HG02759 (cell line): ENCODE measurements at regions not wholly inside any gene's neighbourhood (a gene's known extent, or its start where the extent isn't known, plus 50 kb on each side); places are given as distances from the start of the nearest gene placed in this dataset.
"Not testable (repeated sequence)": the region's sequence is repeated elsewhere in the genome, so short reads cannot be mapped to it uniquely, and the experiment has no call there.

Experiments used
- ATAC-seq: cut with Tn5 transposase; IDR thresholded peaks from one replicate; pipeline ENCODE4 v1.9.1; 2021; ENCODE audit warnings: mild to moderate bottlenecking, moderate library complexity; ENCODE audit not compliant: unreplicated experiment

GRCh38 chr2:53216805-53217204 is 550.8 kb upstream of the CHAC2 start:
- ATAC-seq = no peak

DNA sequence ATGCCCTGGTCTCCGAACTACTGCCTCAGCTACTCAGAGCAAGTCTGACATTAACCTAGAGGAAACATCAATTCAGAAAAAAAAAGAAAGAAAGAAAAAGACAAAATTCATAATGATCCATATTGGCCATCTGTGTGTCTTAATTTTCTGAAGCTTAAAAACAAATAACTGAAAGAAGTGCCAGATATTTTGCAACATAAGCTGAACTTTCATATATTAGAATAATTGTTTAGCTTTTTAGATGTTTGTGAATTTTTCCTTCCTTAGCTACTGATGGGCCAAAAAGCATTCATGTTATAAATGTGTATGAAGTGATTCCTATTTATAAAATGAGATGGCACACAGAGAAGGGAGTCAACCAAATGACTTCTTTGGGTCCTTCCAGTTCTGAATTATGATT is 555.0 kb upstream of the CHAC2 start:
- ATAC-seq = no peak

GRCh38 chr2:53211201-53211774 is 556.3 kb upstream of the CHAC2 start:
- no peak for ATAC-seq

DNA sequence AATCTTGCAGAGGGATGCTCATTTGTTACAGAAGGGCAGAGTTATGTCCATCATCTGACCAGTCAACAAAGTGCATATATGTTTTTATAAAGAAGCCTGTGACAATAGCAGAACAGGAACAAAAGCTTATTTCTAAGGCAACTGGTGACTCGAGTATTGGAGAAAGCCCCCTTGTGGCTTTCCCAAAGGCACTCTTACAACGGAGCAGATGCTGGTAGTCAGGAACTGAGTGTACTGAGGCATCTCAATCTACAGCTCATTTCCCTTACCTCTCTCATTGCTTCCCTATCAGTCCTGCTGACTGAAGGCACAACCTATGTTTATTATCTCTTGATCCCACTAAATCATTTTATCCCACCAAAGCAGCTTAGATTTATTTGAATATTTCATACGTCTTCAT is 557.1 kb upstream of the CHAC2 start:
- no peak for ATAC-seq

DNA sequence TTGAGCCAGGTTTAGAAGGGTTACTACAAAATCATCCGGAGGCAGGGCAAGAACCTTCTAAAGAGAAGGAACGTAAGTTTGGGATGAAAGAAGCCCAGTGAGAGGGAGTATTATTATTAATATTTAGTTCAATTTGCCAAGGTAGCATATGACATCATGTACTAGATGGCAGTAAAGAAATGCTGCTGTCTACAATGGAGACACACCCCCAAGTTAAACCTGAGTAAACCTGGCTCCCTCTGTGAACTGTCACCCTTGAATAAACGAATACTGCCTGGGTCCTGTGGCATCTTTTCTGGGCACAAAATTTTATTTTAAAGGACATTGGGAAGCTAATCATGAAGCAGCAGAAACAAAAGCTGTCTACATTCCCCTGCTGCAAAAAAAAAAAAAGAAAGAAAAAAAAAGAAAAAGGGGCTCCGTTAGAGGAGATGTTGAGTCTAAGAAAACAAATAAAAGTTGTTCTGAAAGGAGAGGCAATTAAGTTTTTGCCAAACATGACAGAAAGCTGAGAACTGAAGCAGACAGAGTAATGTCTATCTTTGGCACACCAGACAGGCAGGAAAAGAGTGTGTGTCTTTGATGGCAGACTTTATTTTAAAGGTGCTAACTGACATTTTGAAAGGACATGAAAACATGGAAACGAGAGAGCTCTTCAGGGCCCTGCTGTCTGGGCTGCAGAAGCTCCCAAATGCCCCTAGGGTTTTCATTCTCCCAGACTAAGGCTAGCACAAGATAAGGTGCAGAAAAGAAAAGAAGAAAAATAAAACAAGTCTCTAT is 557.7 kb upstream of the CHAC2 start:
- ATAC-seq = no peak

DNA sequence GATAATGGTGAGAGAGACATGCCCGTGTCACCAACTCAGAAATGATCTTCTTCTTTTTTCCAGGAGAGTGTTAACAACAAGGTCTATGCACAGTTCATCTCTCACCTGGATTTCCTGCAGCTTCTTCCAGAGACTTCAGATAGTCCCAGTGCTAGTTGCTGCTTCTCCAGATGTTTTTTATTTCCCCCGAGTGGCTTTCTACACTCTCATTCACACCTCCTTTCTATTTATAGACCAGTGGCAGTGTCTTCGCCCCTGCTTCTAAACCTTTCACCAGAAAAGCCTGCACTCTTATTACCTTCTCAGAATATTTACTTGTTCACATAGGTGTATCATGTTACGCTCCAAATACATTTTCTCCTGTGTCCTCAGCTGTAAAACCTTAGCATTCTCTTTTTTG is 558.8 kb upstream of the CHAC2 start:
- ATAC-seq = no peak

GRCh38 chr2:53206226-53206625 is 561.4 kb upstream of the CHAC2 start:
- ATAC-seq = not testable (repeated sequence)

- no peak for ATAC-seq
Measured at GRCh38 chr2:53202063-53202462, 565.5 kb upstream of the CHAC2 start.

DNA sequence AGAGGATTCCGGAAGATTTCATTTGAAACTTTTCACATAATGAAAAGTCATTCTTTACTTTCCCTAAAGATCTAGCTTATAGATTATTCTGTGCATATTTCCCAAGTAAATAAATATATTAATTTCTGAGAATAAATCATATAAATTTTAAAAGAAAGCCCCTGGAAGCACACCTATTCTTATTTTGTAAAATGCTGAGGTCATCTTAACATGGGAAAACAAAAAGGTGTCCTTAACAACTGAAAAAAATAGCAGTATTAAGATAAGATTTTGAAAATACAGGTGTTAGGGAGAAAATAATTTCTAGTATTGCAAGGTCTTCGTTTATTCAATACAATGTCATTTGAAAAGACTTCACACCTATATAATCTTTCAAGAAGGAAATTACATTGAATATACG is 567.5 kb upstream of the CHAC2 start:
- no peak for ATAC-seq

GRCh38 chr2:53188851-53189510 is 578.6 kb upstream of the CHAC2 start:
- no peak for ATAC-seq

- no peak for ATAC-seq
Measured at GRCh38 chr2:53183581-53183980, 584.0 kb upstream of the CHAC2 start.

GRCh38 chr2:53182601-53183000 is 585.0 kb upstream of the CHAC2 start:
- no peak for ATAC-seq

DNA sequence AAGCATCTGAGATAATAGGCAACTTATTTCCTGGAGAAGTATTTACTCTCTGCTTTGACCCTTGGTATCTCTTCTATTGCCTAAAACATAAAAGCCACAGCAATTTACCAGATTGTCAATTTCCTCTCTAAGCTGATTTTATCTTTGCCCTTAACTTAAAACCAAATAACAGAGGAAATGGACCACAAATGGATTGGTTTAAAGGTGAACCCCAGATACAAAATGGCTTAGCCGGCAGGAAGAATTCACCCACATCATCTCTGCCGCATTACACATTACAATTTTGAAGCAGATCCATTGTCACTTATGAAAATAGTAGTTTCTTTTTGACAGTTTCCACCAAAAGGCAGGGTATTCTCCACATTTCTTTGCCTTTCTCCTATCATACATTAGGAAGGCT is 585.8 kb upstream of the CHAC2 start:
- no peak for ATAC-seq

DNA sequence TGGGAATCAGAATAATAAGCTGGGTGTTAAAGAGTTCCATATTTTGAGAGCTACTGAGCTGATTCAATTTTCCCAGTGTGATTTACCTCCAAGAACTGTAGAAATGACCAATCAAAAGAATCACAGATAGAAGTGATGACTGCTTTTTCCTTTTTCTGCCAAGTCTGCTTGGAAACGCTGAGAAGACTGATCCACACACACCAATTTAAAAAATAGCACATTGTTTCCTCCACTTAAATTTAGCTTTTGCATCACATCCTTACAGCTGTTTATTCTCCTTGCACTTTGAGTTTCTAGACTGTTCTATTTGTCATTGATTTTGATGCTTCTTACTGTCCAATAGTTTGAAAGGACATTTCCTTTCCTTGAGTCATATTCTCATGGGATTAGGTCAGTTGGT is 590.3 kb upstream of the CHAC2 start:
- ATAC-seq = no peak

DNA sequence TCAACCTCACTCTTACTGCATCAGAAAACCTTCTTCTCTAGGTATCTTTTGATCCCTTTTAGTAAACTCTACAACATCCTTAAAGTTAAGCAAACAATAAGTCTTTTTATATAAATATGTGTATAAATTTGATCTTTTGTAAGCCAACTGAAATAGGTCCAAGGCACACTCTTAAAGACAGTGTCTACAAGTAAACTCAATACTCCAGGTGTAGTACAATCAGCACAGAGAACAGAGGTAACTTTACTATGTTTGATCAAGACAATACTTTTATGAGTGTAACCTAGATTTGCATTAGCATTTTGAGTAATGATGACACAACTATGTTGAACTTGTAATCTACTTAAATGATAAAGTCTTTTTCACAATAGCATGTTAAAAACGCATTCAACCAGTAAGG is 593.1 kb upstream of the CHAC2 start:
- no peak for ATAC-seq

DNA sequence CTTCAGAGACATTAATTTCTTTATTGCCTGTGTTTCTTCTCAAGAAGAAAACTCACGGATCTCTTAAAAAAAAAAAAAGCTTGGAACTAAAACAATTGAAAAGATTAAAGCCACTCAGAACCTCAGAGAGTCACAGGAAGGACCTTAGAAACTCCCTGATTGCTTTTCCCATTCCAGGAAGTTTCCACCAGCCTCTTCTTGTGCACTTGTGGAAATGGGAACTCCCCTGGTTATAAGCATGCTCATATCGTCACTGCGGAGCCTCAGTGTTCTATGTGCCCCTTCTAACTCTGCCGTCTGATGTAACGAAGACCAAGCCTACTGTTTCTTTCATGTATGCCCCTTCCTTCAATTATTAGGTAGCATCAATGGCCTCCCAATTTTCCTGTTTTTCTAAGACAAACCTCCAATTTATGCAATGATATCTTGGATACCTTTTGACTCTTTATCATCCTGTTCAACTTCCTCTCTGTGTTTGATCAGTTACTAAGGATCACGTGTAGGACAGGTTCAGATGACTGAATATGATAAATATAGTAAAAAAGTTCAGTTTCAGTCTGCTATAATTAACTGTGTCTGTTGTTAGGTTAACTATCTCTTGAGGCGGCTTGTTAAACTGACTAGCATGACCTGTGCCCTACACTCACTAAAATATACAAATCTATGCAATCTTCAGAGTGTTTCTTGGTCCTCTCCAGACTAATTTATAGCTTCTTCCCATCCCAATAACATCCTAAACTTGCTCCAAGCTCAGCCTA is 593.7 kb upstream of the CHAC2 start:
- peak; percentile 74 for ATAC-seq

DNA sequence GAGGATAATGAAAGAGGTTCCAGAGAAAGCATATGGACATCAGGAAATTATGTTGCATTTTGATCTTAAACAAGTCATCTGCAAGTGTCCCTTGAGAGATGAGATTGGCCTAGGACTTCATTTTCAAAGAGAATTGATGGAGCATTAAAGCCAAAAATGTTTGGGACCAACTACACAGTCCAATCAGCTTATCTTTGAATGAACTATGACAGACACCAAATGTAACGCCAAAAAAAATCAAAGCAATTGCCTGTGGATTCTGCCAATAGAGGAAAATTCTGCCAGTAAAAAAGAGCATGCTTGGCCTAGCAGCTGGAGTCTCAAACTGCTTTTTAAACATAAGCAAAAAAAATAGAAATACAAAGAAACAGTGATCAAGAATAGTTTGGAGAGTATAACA is 594.5 kb upstream of the CHAC2 start:
- no peak for ATAC-seq

GRCh38 chr2:53170466-53170865 is 597.1 kb upstream of the CHAC2 start:
- ATAC-seq = no peak

DNA sequence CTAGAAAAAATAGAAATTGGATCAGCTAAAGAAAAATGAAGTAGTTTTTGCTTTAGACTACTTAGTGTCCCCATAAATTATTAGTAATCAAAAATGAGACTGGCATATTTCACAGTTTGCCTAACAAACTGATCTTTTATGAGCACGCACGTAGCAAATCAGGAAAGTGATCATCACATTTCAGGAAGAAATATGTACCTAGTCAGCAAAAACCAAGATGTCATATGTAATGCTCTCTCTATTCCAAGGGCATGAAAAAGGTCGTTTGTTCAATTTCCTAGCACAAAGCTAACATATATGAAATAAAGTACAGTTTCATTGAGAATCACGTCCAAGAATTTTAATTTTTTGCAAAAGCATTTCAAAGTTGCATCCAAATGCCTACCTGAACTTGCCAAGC is 600.4 kb upstream of the CHAC2 start:
- ATAC-seq = no peak

DNA sequence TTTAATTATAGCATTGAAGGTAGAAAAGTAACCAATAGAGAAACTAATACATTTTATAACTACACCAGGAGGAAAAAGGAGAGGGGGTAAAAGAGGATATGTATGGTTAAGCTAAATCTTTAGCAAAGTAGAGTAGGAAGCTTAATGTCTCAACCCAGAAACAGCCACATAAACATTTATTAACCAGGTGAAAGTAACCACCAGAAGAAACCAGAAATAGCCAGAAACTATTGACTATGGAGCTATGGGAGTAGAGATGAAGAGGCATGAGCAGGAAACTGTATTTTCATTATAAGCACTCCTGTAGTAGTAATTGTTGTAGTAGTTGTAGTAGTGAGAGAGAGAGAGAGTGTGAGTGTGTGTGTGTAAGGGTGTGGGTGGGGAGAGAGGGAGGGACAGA is 617.5 kb upstream of the CHAC2 start:
- ATAC-seq = peak; percentile 64

GRCh38 chr2:53148221-53148620 is 619.4 kb upstream of the CHAC2 start:
- no peak for ATAC-seq

DNA sequence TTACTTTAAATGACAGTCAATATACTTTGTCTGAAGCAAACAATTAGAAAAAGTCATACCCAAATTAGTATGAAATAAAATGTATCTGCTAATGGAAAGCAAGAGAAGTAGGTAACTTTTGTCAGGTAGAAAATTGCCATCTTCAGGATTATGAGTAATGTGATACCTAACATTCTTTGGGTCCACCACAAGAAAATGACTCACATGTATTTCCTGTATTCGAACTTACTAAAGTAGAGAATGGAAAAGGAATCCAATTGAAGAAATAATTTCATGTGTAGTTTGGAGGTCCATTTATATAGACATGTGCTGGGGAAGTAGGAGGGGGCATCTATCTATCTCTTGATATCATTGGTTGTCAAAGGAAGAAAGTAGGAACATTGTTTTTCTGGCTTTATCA is 636.2 kb upstream of the CHAC2 start:
- ATAC-seq = no peak
